ENCODE measurements at regions not wholly inside any gene's neighbourhood (a gene's known extent, or its start where the extent isn't known, plus 50 kb on each side); places are given as distances from the start of the nearest gene placed in this dataset.

GRCh38 chr16:55009581-55009980, 78.9 kb downstream of the IRX5 start:
- Mint-ChIP-seq H3K27ac (no peak overlapping the region), H3K9me3 (peaks cover 3% of the 10 kb centered on the region), H3K4me3 (no peak overlapping the region), H3K27me3 (ENCODE audit: low read depth) (peaks cover 40% of the 10 kb centered on the region), H3K4me1 (no peaks in the 10 kb centered on the region), H3K36me3 (no peaks in the 10 kb centered on the region)
- TF ChIP-seq, protein P1, sequence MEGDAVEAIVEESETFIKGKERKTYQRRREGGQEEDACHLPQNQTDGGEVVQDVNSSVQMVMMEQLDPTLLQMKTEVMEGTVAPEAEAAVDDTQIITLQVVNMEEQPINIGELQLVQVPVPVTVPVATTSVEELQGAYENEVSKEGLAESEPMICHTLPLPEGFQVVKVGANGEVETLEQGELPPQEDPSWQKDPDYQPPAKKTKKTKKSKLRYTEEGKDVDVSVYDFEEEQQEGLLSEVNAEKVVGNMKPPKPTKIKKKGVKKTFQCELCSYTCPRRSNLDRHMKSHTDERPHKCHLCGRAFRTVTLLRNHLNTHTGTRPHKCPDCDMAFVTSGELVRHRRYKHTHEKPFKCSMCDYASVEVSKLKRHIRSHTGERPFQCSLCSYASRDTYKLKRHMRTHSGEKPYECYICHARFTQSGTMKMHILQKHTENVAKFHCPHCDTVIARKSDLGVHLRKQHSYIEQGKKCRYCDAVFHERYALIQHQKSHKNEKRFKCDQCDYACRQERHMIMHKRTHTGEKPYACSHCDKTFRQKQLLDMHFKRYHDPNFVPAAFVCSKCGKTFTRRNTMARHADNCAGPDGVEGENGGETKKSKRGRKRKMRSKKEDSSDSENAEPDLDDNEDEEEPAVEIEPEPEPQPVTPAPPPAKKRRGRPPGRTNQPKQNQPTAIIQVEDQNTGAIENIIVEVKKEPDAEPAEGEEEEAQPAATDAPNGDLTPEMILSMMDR (IDR thresholded peaks at IDR 0.05; ENCODE audit: unreplicated experiment): no peak
- no peak for DNase-seq (ENCODE audit: low spot score in 2 of 2, unreplicated experiment in 2 of 2)

- Mint-ChIP-seq H3K36me3 (no peaks in the 10 kb centered on the region), H3K4me3 (no peak overlapping the region), H3K27me3 (ENCODE audit: low read depth) (peaks cover 32% of the 10 kb centered on the region), H3K4me1 (no peaks in the 10 kb centered on the region), H3K27ac (no peak overlapping the region), H3K9me3 (peaks cover 3% of the 10 kb centered on the region)
- no peak for DNase-seq (ENCODE audit: low spot score in 2 of 2, unreplicated experiment in 2 of 2)
- TF ChIP-seq, protein P1 (IDR thresholded peaks at IDR 0.05; ENCODE audit: unreplicated experiment): no peak
Measured at GRCh38 chr16:55010492-55011160, 80.0 kb downstream of the IRX5 start.

GRCh38 chr16:55012362-55012761, 81.7 kb downstream of the IRX5 start:
- TF ChIP-seq, protein P1 (IDR thresholded peaks at IDR 0.05; ENCODE audit: unreplicated experiment): no peak
- Mint-ChIP-seq H3K27ac (no peak overlapping the region), H3K9me3 (peaks cover 3% of the 10 kb centered on the region), H3K27me3 (ENCODE audit: low read depth) (peaks cover 28% of the 10 kb centered on the region), H3K4me3 (no peak overlapping the region), H3K36me3 (no peaks in the 10 kb centered on the region), H3K4me1 (peaks cover under 1% of the 10 kb centered on the region)
- DNase-seq (ENCODE audit: low spot score in 2 of 2, unreplicated experiment in 2 of 2): no peak

DNA sequence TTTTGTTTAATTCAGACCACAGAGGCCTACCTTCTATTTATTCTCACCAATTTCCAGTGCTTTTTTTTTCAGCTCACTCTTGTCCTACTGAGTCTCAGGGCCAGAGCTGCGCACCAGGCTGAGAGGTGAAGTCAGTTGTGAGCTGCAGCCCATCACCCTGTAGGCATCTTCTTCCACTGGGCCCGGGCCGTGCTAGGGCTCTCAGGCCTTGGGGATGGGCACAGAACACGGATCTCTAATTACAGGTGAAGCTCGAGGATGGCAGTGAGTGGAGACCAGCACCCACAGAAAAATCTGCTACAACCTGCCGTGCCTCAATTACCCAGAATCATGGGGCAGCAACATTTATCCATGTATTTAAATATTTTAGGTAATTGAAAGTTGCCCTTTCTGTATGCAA, 82.1 kb downstream of the IRX5 start:
- H3K4me3 Mint-ChIP-seq: no peak overlapping the region
- no peak for DNase-seq (ENCODE audit: low spot score in 2 of 2, unreplicated experiment in 2 of 2)
- H3K4me1 Mint-ChIP-seq: peaks cover 3% of the 10 kb centered on the region
- H3K27me3 Mint-ChIP-seq (ENCODE audit: low read depth): peaks cover 27% of the 10 kb centered on the region
- no peaks in the 10 kb centered on the region for H3K36me3 Mint-ChIP-seq
- H3K27ac Mint-ChIP-seq: no peak overlapping the region
- TF ChIP-seq, protein P1 (IDR thresholded peaks at IDR 0.05; ENCODE audit: unreplicated experiment): no peak
- H3K9me3 Mint-ChIP-seq: peaks cover 3% of the 10 kb centered on the region

DNA sequence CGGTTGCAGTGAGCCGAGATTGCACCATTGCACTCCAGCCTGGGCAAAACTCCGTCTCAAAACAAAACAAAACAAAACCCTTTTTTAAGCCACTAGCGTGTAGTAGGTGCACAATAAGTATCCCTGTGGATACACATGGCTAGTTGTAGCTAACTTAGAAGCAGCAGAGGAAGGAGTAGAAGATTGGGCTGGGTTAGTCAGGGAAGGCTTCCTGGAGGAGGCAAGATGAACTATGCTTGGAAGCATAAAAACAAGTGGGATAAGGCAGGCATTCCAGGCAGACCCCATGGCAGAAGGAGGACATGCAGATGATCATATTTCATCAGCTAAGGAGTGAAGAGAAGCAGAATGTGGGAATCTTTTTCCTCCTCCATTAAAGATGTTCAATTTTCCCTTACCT, 83.4 kb downstream of the IRX5 start:
- H3K4me3 Mint-ChIP-seq: no peak overlapping the region
- no peak for DNase-seq (ENCODE audit: low spot score in 2 of 2, unreplicated experiment in 2 of 2)
- peaks cover 3% of the 10 kb centered on the region for H3K9me3 Mint-ChIP-seq
- H3K27ac Mint-ChIP-seq: no peak overlapping the region
- no peaks in the 10 kb centered on the region for H3K36me3 Mint-ChIP-seq
- peaks cover 3% of the 10 kb centered on the region for H3K4me1 Mint-ChIP-seq
- peaks cover 22% of the 10 kb centered on the region for H3K27me3 Mint-ChIP-seq (ENCODE audit: low read depth)
- TF ChIP-seq, protein P1 (IDR thresholded peaks at IDR 0.05; ENCODE audit: unreplicated experiment): no peak
